ENCODE measurements at regions not wholly inside any gene's neighbourhood (a gene's known extent, or its start where the extent isn't known, plus 50 kb on each side); places are given as distances from the start of the nearest gene placed in this dataset.

DNA sequence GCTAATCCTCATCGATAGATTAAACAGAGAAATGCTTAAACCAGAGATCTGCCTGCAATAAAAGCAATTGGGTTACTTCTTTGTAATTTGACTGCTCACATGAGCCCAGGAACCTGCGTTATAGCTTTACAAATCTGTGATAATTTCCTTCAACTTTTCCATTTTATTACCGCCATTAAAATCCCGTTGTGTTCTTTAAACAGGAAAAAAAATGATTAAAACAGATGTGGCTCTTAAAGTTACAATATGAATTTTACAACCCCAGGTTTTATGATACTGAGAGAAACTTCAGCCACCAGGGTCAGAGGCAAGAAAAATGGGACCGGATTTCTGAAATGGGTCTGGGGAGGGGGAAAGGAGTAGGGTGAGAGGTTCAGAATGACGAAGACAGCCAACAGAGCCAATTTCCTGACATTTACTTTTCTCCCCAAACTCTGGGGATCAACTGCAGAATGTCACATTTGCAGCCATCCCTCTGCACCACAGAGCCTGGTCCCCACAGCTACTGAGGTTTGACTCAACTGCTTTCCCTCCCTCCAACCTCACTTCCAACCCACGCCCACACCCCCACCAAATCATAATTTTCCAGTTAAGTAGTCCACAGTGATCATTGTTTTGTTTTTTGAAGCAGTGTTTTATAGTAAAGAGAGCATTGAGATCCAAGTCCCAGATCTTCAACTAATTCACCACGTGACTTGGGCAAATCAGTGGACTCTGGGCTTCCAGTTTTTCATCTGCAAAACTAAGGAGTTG, 77.6 kb upstream of the EYA2 start:
- ChIA-PET CTCF (no interaction called here), POLR2A (no interaction called here)
- no peaks in the 10 kb centered on the region for H3K9me3 Mint-ChIP-seq (ENCODE audit: insufficient read depth)
- H3K27ac Mint-ChIP-seq, result no peak overlapping the region
- H3K36me3 Mint-ChIP-seq (ENCODE audit: low read depth), result no peaks in the 10 kb centered on the region
- DNase-seq (no peak), ATAC-seq (no peak)
- no peaks in the 10 kb centered on the region for H3K4me1 Mint-ChIP-seq (ENCODE audit: low read depth)
- H3K27me3 Mint-ChIP-seq (ENCODE audit: low read depth), result peaks cover 27% of the 10 kb centered on the region
- H3K4me3 Mint-ChIP-seq, result no peak overlapping the region

DNA sequence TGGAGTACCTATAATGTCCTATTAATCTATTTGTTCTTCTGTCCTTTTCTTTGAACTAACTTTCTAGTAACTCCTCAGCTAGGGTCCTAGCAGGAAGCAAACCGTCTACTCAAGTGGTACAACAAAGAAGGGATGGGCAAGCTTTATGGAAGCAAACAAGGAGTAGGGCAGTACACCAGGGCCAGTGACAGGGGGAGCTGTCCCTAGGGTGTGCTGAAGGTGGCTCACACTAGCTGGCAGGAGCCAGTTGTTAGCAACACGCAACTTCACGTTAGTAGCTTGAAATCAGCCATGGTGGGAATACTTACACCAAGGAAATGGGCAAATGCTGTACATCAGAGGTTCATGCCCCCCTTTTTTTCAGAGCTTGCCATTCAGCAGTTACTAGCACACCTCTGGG, 74.0 kb upstream of the EYA2 start:
- Mint-ChIP-seq H3K4me1 (ENCODE audit: low read depth) (no peaks in the 10 kb centered on the region), H3K36me3 (ENCODE audit: low read depth) (no peaks in the 10 kb centered on the region), H3K27me3 (ENCODE audit: low read depth) (peaks cover 27% of the 10 kb centered on the region), H3K9me3 (ENCODE audit: insufficient read depth) (no peaks in the 10 kb centered on the region), H3K4me3 (no peak overlapping the region), H3K27ac (no peak overlapping the region)
- ATAC-seq (no peak), DNase-seq (no peak)
- ChIA-PET POLR2A (no interaction called here), CTCF (interaction anchor here (0.7 kb wide), 1 partner anchor 45 kb away, joined by 3 read pairs; no protein-coding TSS in a partner anchor)

DNA sequence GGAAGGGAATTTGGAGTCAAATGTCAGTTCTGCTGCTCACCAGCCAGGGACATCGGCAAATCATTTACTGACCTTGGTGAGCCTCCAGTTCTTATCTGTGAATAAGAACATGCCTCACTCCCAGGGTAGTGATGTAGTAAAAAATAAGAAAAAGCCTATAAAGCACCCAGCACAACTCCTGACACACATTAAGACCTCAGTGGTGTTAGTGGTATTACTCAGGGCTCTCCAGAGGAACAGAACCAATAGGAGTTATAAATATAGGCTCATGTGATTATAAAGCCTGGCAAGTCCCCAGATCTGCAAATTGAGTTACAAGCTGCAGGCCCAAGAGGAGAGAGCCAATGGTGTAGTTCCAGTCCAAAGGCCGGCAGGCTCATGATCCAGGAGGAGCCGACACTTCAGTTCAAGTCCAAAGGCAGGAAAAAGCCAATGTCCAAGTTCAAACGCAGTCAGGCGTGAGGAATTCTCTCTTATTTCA, 71.3 kb upstream of the EYA2 start:
- DNase-seq, result no peak
- ATAC-seq, result no peak
- Mint-ChIP-seq H3K27me3 (ENCODE audit: low read depth) (peaks cover 16% of the 10 kb centered on the region), H3K9me3 (ENCODE audit: insufficient read depth) (no peaks in the 10 kb centered on the region), H3K4me1 (ENCODE audit: low read depth) (no peaks in the 10 kb centered on the region), H3K36me3 (ENCODE audit: low read depth) (no peaks in the 10 kb centered on the region), H3K27ac (no peak overlapping the region), H3K4me3 (no peak overlapping the region)
- ChIA-PET CTCF (no interaction called here), POLR2A (no interaction called here)

DNA sequence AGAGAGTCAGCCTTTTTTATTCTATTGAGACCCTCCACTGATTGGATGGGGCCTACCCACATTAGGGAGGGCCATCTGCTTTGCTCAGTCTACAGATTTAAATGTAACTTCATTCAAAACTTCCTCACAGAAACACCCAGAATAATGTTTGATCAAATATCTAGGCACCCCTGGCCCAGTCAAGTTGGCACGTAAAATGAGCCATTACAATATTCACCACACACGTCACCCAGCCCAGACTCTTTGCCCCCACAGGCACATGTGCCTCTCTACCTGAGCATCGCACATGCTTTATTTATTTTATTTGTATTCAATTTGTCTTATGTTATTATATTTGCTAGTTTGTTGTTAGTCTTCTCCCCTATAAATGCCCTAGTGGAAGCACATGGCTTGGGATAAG, 70.9 kb upstream of the EYA2 start:
- no peaks in the 10 kb centered on the region for H3K36me3 Mint-ChIP-seq (ENCODE audit: low read depth)
- no peaks in the 10 kb centered on the region for H3K9me3 Mint-ChIP-seq (ENCODE audit: insufficient read depth)
- peaks cover 13% of the 10 kb centered on the region for H3K27me3 Mint-ChIP-seq (ENCODE audit: low read depth)
- ATAC-seq (no peak), DNase-seq (no peak)
- no peak overlapping the region for H3K4me3 Mint-ChIP-seq
- CTCF ChIA-PET, result no interaction called here
- POLR2A ChIA-PET, result no interaction called here
- H3K4me1 Mint-ChIP-seq (ENCODE audit: low read depth), result no peaks in the 10 kb centered on the region
- no peak overlapping the region for H3K27ac Mint-ChIP-seq

DNA sequence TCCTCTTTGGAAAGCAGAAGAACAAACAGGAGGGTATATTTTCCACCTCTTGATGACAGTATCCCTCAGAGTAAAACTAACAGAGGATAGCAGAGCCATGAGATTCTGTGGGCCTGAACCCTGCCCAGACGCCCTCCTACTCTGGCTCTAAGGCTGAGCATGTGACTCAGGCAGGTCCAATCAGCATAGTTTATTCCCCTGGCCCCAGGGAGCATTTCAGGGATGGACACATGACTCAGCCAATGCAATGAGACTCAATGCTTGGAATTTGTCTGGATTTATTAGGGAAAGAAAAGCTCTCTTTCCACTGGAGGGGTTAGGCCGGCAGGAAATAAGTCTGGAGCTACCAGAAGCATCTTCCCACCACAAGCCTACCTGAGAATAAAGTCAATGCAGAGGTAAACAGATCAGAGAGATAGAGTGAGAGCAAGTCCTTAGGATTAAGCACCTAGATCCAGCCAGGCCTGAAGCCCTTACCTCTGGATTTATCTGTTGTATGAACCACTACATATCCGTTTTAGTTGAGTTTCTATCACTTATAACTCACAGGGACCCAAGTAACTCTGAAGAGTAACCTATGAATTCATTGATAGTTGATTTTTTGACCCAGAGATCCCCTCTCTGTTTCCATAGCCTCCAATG, 68.2 kb upstream of the EYA2 start:
- H3K27me3 Mint-ChIP-seq (ENCODE audit: low read depth), result peaks cover 11% of the 10 kb centered on the region
- no peak for ATAC-seq
- no peaks in the 10 kb centered on the region for H3K36me3 Mint-ChIP-seq (ENCODE audit: low read depth)
- H3K27ac Mint-ChIP-seq, result no peak overlapping the region
- ChIA-PET POLR2A (no interaction called here), CTCF (no interaction called here)
- H3K4me3 Mint-ChIP-seq, result no peak overlapping the region
- DNase-seq, result no peak
- H3K4me1 Mint-ChIP-seq (ENCODE audit: low read depth), result no peaks in the 10 kb centered on the region
- H3K9me3 Mint-ChIP-seq (ENCODE audit: insufficient read depth), result no peaks in the 10 kb centered on the region

DNA sequence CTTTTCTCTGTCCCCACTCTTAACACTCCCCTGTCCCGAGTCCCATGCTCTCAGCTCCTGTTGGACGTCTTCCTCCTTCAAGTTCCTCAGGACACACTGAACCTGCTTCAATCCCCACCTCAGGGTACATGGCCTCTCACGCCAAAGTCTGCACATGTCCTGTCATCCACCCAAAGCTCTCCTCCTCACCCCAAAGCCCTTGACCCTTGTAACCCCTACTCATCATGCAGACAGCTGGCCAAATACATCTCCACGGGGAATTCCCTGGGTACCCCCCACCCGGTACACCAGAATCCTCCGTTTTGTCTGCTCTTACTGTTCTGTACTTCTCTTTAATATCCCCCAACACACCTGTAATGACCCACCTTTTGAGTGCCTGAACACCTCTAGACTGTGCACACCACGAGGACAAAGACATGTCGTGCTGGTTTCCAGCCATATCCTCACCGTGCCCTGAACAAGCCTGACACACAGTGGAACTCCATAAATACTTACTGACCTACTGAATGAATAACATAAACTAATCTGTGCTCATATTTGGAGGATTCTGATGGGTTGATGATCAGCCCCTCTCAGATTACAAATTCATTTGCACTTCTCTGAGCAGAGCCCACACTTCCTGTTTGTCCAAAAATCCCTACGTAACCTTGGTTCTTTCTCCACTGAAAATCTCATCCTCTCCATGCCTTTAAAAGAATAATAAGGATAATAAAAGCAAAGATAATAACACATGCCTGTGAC, 66.8 kb upstream of the EYA2 start:
- ChIA-PET POLR2A (no interaction called here), CTCF (no interaction called here)
- ATAC-seq, result no peak
- Mint-ChIP-seq H3K4me3 (no peak overlapping the region), H3K27ac (no peak overlapping the region), H3K4me1 (ENCODE audit: low read depth) (no peaks in the 10 kb centered on the region), H3K36me3 (ENCODE audit: low read depth) (no peaks in the 10 kb centered on the region), H3K9me3 (ENCODE audit: insufficient read depth) (no peaks in the 10 kb centered on the region), H3K27me3 (ENCODE audit: low read depth) (peaks cover 9% of the 10 kb centered on the region)
- no peak for DNase-seq

DNA sequence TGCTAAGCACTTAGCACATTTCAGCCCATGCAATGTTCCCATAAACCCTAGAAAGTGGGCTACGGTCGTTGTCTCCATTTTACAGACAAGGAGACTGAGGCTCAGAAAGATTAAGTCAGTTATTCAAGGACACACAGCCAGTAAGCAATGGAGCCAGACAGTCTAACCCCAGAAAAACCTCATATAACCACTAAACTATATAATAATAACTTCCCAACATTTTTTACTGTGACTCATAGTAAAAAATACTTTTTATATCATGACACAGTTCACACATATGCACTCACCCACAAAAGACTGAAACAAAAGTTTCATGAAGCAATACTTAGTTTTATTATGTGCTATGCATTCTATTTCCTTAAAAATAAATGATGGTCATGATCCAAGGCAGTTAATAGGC, 66.2 kb upstream of the EYA2 start:
- Mint-ChIP-seq H3K27ac (no peak overlapping the region), H3K9me3 (ENCODE audit: insufficient read depth) (no peaks in the 10 kb centered on the region), H3K4me1 (ENCODE audit: low read depth) (no peaks in the 10 kb centered on the region), H3K27me3 (ENCODE audit: low read depth) (peaks cover 11% of the 10 kb centered on the region), H3K36me3 (ENCODE audit: low read depth) (no peaks in the 10 kb centered on the region), H3K4me3 (no peak overlapping the region)
- ChIA-PET CTCF (no interaction called here), POLR2A (no interaction called here)
- DNase-seq, result no peak
- no peak for ATAC-seq

DNA sequence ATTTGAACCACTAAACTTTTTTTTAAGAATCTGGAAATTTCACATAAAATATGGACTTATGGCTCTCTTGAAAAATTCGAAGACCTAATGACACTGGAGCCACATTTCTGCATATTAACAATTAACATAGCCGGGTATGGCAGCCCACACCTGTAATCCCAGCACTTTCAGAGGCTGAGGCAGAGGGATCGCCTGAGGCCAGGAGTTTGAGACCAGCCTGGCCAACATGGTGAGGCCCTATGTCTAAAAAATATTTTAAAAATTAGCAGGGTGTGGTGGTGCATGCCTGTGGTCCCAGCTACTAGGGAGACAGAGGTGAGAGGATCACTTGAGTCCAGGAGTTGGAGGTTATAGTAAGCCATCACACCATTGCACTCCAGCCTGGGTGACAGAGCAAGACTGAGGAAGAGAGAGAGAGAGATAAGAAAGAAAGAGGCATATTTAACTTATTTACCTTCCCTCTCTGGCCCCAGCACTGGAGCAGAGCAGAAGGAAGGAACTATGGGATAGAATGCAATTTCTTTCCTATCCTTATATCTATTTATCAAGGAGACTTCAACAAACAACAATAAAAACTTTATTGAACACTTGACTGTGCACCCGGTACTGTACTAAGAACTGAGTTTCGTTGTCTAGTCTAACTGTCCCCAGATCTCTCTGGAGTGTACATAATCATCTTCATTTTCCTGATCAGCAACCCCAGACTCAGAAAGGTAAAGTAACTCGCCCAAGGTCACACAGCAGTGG, 63.6 kb upstream of the EYA2 start:
- ATAC-seq (no peak), DNase-seq (no peak)
- H3K4me3 Mint-ChIP-seq, result no peak overlapping the region
- no peaks in the 10 kb centered on the region for H3K36me3 Mint-ChIP-seq (ENCODE audit: low read depth)
- CTCF ChIA-PET, result no interaction called here
- H3K27ac Mint-ChIP-seq, result no peak overlapping the region
- H3K9me3 Mint-ChIP-seq (ENCODE audit: insufficient read depth), result no peaks in the 10 kb centered on the region
- POLR2A ChIA-PET, result no interaction called here
- H3K27me3 Mint-ChIP-seq (ENCODE audit: low read depth), result peaks cover 7% of the 10 kb centered on the region
- H3K4me1 Mint-ChIP-seq (ENCODE audit: low read depth), result no peaks in the 10 kb centered on the region

DNA sequence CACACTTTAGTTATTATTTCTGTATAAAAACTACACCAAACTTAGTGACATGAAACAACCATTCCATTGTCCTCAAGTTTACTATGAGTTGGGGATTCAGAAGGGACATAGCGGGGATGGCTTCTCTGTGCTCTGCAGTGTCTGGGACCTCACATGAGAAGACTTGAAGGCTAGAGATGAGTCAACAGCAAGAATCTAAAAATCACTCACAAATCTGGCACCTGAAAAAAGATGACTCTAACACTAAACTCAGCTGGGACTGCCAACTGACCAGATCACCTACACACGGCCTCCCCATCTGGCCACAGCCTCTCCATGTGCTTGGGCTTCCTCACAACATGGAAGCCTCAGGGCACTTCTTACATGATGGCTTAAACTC, 63.0 kb upstream of the EYA2 start:
- H3K4me1 Mint-ChIP-seq (ENCODE audit: low read depth), result no peaks in the 10 kb centered on the region
- peaks cover 7% of the 10 kb centered on the region for H3K27me3 Mint-ChIP-seq (ENCODE audit: low read depth)
- POLR2A ChIA-PET, result no interaction called here
- ATAC-seq (no peak), DNase-seq (no peak)
- no peak overlapping the region for H3K27ac Mint-ChIP-seq
- H3K9me3 Mint-ChIP-seq (ENCODE audit: insufficient read depth), result no peaks in the 10 kb centered on the region
- CTCF ChIA-PET, result no interaction called here
- no peak overlapping the region for H3K4me3 Mint-ChIP-seq
- no peaks in the 10 kb centered on the region for H3K36me3 Mint-ChIP-seq (ENCODE audit: low read depth)

DNA sequence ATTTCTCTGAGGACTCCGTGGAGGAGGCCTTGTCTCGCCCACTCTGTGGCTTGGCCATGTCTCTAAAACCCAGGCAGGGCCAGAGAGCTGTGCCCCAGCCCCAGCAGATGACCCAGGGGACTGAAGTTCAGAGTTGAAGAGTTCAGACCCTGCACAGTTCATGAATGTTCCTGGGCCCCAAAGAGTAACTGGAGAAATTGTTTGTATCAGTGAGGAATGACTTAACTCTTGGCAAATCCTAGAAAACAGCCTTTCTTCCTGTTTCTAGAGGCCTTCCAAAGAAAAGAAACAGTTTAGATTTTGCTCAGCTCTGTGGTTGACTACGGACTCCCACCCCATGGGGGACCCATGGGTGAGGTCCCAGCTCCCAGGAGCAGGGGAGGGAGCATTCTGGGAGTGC, 62.1 kb upstream of the EYA2 start:
- peaks cover 11% of the 10 kb centered on the region for H3K27me3 Mint-ChIP-seq (ENCODE audit: low read depth)
- POLR2A ChIA-PET, result no interaction called here
- H3K36me3 Mint-ChIP-seq (ENCODE audit: low read depth), result no peaks in the 10 kb centered on the region
- CTCF ChIA-PET, result no interaction called here
- no peak for ATAC-seq
- no peaks in the 10 kb centered on the region for H3K4me1 Mint-ChIP-seq (ENCODE audit: low read depth)
- no peaks in the 10 kb centered on the region for H3K9me3 Mint-ChIP-seq (ENCODE audit: insufficient read depth)
- DNase-seq, result no peak
- H3K27ac Mint-ChIP-seq, result no peak overlapping the region
- no peak overlapping the region for H3K4me3 Mint-ChIP-seq

DNA sequence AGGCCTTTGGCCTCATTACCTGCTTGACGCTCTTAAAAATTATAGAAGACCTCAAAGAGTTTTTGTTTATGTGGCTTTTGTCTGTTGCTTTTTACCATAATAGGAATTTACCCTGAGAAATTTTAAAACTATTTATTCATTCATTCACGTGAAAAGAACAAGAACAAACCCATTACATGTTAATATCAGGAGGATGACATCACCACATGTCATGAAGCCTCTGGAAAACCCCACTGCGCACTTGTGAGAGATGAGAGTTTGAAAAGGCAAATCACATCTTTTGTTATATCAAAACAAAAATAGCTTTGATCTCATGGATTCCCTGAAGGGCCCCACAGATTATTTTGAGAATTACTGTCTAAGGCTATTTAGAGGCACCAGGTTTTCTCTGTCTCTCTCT, 61.3 kb upstream of the EYA2 start:
- ChIA-PET POLR2A (no interaction called here), CTCF (no interaction called here)
- H3K27me3 Mint-ChIP-seq (ENCODE audit: low read depth), result peaks cover 9% of the 10 kb centered on the region
- no peak overlapping the region for H3K27ac Mint-ChIP-seq
- ATAC-seq (no peak), DNase-seq (no peak)
- no peaks in the 10 kb centered on the region for H3K4me1 Mint-ChIP-seq (ENCODE audit: low read depth)
- no peaks in the 10 kb centered on the region for H3K9me3 Mint-ChIP-seq (ENCODE audit: insufficient read depth)
- no peak overlapping the region for H3K4me3 Mint-ChIP-seq
- no peaks in the 10 kb centered on the region for H3K36me3 Mint-ChIP-seq (ENCODE audit: low read depth)

DNA sequence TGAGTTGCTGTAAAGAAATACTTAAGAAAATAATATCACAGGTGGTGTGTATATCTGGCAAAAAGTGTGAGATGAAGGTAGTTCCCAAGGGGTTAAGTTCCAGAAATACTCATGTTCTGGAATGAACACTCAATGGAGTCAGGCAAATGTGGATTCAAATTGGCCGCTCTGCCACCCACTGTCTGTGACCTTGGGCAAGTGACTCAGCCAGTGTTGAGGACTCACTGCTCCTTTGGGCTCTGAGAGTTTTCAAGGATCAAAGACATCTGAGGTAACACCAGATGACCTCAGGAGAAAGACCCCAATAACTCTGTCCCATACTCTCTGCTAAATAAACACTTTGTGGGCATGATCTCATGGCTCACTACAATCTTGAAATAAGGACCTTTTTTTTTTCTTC, 59.2 kb upstream of the EYA2 start:
- POLR2A ChIA-PET, result no interaction called here
- H3K9me3 Mint-ChIP-seq (ENCODE audit: insufficient read depth), result no peaks in the 10 kb centered on the region
- H3K36me3 Mint-ChIP-seq (ENCODE audit: low read depth), result no peaks in the 10 kb centered on the region
- CTCF ChIA-PET, result no interaction called here
- H3K4me1 Mint-ChIP-seq (ENCODE audit: low read depth), result peaks cover 5% of the 10 kb centered on the region
- H3K27me3 Mint-ChIP-seq (ENCODE audit: low read depth), result peaks cover 6% of the 10 kb centered on the region
- H3K27ac Mint-ChIP-seq, result no peak overlapping the region
- ATAC-seq (no peak), DNase-seq (no peak)
- H3K4me3 Mint-ChIP-seq, result no peak overlapping the region
